ENCODE measurements at regions not wholly inside any gene's neighbourhood (a gene's known extent, or its start where the extent isn't known, plus 50 kb on each side); places are given as distances from the start of the nearest gene placed in this dataset.
A peak's percentile ranks its signal among the peaks of the same experiment; 100 is the strongest.
"Not testable (repeated sequence)": the region's sequence is repeated elsewhere in the genome, so short reads cannot be mapped to it uniquely, and the experiment has no call there.

- no peak for FAIRE-seq
- TF ChIP-seq POLR2A (IDR thresholded peaks at IDR 0.05; ENCODE audit: low read depth, low read length), result no peak
- DNase-seq (ENCODE audit: insufficient read length, low spot score), result no peak
These were observed 239.1 kb upstream of the AUTS2 start for GRCh38 chr7:69359003-69359700.

GRCh38 chr7:69360913-69361312 lies 237.4 kb upstream of the AUTS2 start:
- no peak for TF ChIP-seq POLR2A (IDR thresholded peaks at IDR 0.05; ENCODE audit: low read depth, low read length)
- FAIRE-seq (no peak), DNase-seq (ENCODE audit: insufficient read length, low spot score) (no peak)

- no peak for TF ChIP-seq POLR2A (IDR thresholded peaks at IDR 0.05; ENCODE audit: low read depth, low read length)
- DNase-seq (ENCODE audit: insufficient read length, low spot score), result no peak
- FAIRE-seq, result no peak
These were observed 235.1 kb upstream of the AUTS2 start for GRCh38 chr7:69363136-69363535.

GRCh38 chr7:69364813-69365643 lies 233.2 kb upstream of the AUTS2 start:
- DNase-seq (ENCODE audit: insufficient read length, low spot score), result no peak
- TF ChIP-seq POLR2A (IDR thresholded peaks at IDR 0.05; ENCODE audit: low read depth, low read length), result no peak
- no peak for FAIRE-seq

GRCh38 chr7:69365651-69366192 lies 232.6 kb upstream of the AUTS2 start:
- no peak for DNase-seq (ENCODE audit: insufficient read length, low spot score)
- TF ChIP-seq POLR2A (IDR thresholded peaks at IDR 0.05; ENCODE audit: low read depth, low read length), result no peak
- FAIRE-seq, result no peak

GRCh38 chr7:69367780-69368179 lies 230.5 kb upstream of the AUTS2 start:
- TF ChIP-seq POLR2A (IDR thresholded peaks at IDR 0.05; ENCODE audit: low read depth, low read length), result no peak
- DNase-seq (ENCODE audit: insufficient read length, low spot score), result peak; percentile 26
- FAIRE-seq, result no peak

GRCh38 chr7:69373171-69374043 lies 224.9 kb upstream of the AUTS2 start:
- DNase-seq (ENCODE audit: insufficient read length, low spot score) (no peak), FAIRE-seq (no peak)
- no peak for TF ChIP-seq POLR2A (IDR thresholded peaks at IDR 0.05; ENCODE audit: low read depth, low read length)

- DNase-seq (ENCODE audit: insufficient read length, low spot score) (no peak), FAIRE-seq (no peak)
- no peak for TF ChIP-seq POLR2A (IDR thresholded peaks at IDR 0.05; ENCODE audit: low read depth, low read length)
These were observed 224.2 kb upstream of the AUTS2 start for GRCh38 chr7:69374044-69374425.

- TF ChIP-seq POLR2A (IDR thresholded peaks at IDR 0.05; ENCODE audit: low read depth, low read length), result no peak
- DNase-seq (ENCODE audit: insufficient read length, low spot score) (no peak), FAIRE-seq (no peak)
These were observed 221.1 kb upstream of the AUTS2 start for GRCh38 chr7:69377191-69377590.

- DNase-seq (ENCODE audit: insufficient read length, low spot score) (no peak), FAIRE-seq (no peak)
- no peak for TF ChIP-seq POLR2A (IDR thresholded peaks at IDR 0.05; ENCODE audit: low read depth, low read length)
These were observed 209.7 kb upstream of the AUTS2 start for GRCh38 chr7:69388452-69389137.

GRCh38 chr7:69389216-69389615 lies 209.1 kb upstream of the AUTS2 start:
- FAIRE-seq (no peak), DNase-seq (ENCODE audit: insufficient read length, low spot score) (no peak)
- no peak for TF ChIP-seq POLR2A (IDR thresholded peaks at IDR 0.05; ENCODE audit: low read depth, low read length)

- not testable (repeated sequence) for DNase-seq (ENCODE audit: insufficient read length, low spot score); FAIRE-seq
These were observed 204.4 kb upstream of the AUTS2 start for GRCh38 chr7:69393912-69394311.

- peak; percentile 33 for FAIRE-seq
- TF ChIP-seq POLR2A (IDR thresholded peaks at IDR 0.05; ENCODE audit: low read depth, low read length), result no peak
- peak; percentile 78 for DNase-seq (ENCODE audit: insufficient read length, low spot score)
These were observed 203.1 kb upstream of the AUTS2 start for GRCh38 chr7:69395061-69395714.

Measured in H54 (cell line).